ENCODE measurements at regions not wholly inside any gene's neighbourhood (a gene's known extent, or its start where the extent isn't known, plus 50 kb on each side); places are given as distances from the start of the nearest gene placed in this dataset.
A peak's percentile ranks its signal among the peaks of the same experiment; 100 is the strongest.

GRCh38 chr10:28963539-28964221, 286.4 kb downstream of the BAMBI start:
- TF ChIP-seq, protein P1, sequence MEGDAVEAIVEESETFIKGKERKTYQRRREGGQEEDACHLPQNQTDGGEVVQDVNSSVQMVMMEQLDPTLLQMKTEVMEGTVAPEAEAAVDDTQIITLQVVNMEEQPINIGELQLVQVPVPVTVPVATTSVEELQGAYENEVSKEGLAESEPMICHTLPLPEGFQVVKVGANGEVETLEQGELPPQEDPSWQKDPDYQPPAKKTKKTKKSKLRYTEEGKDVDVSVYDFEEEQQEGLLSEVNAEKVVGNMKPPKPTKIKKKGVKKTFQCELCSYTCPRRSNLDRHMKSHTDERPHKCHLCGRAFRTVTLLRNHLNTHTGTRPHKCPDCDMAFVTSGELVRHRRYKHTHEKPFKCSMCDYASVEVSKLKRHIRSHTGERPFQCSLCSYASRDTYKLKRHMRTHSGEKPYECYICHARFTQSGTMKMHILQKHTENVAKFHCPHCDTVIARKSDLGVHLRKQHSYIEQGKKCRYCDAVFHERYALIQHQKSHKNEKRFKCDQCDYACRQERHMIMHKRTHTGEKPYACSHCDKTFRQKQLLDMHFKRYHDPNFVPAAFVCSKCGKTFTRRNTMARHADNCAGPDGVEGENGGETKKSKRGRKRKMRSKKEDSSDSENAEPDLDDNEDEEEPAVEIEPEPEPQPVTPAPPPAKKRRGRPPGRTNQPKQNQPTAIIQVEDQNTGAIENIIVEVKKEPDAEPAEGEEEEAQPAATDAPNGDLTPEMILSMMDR (IDR thresholded peaks at IDR 0.05; ENCODE audit: insufficient read depth, low read depth, low read length): no peak
- DNase-seq (ENCODE audit: low read depth): no peak
- H3K4me3 ChIP-seq (ENCODE audit: low read depth, low read length): no peak overlapping the region

DNA sequence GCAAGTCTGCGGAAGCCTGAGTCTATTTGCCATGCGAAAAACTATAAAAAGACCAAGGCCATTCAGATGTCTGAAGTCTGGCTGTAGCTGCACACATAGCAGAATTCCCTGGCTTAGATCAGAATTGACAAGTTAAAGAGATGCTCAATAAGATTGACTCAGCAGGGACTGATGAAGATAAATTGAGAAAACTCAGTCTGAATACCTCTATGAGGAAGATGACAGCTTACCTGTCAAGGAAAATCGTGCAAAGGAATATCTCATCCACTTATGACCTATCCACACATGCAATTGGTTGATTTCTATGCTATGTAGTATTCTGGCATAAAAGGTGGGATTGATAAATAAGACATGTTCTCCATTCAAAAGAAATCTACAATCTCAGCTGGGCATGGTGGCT, 288.6 kb downstream of the BAMBI start:
- TF ChIP-seq, protein P1 (IDR thresholded peaks at IDR 0.05; ENCODE audit: insufficient read depth, low read depth, low read length): no peak
- no peak for DNase-seq (ENCODE audit: low read depth)
- no peak overlapping the region for H3K4me3 ChIP-seq (ENCODE audit: low read depth, low read length)

- DNase-seq (ENCODE audit: low read depth): no peak
- TF ChIP-seq, protein P1 (IDR thresholded peaks at IDR 0.05; ENCODE audit: insufficient read depth, low read depth, low read length): no peak
- H3K4me3 ChIP-seq (ENCODE audit: low read depth, low read length): no peak overlapping the region
Observed at GRCh38 chr10:28967031-28967430, 289.7 kb downstream of the BAMBI start.

GRCh38 chr10:28969413-28969812, 292.1 kb downstream of the BAMBI start:
- no peak for DNase-seq (ENCODE audit: low read depth)
- H3K4me3 ChIP-seq (ENCODE audit: low read depth, low read length): no peak overlapping the region
- TF ChIP-seq, protein P1 (IDR thresholded peaks at IDR 0.05; ENCODE audit: insufficient read depth, low read depth, low read length): no peak

GRCh38 chr10:28970231-28970630, 292.9 kb downstream of the BAMBI start:
- DNase-seq (ENCODE audit: low read depth): peak; percentile 14
- TF ChIP-seq, protein P1 (IDR thresholded peaks at IDR 0.05; ENCODE audit: insufficient read depth, low read depth, low read length): no peak
- H3K4me3 ChIP-seq (ENCODE audit: low read depth, low read length): no peak overlapping the region

GRCh38 chr10:28971255-28971654, 293.9 kb downstream of the BAMBI start:
- no peak for DNase-seq (ENCODE audit: low read depth)
- H3K4me3 ChIP-seq (ENCODE audit: low read depth, low read length): no peak overlapping the region
- TF ChIP-seq, protein P1 (IDR thresholded peaks at IDR 0.05; ENCODE audit: insufficient read depth, low read depth, low read length): no peak

DNA sequence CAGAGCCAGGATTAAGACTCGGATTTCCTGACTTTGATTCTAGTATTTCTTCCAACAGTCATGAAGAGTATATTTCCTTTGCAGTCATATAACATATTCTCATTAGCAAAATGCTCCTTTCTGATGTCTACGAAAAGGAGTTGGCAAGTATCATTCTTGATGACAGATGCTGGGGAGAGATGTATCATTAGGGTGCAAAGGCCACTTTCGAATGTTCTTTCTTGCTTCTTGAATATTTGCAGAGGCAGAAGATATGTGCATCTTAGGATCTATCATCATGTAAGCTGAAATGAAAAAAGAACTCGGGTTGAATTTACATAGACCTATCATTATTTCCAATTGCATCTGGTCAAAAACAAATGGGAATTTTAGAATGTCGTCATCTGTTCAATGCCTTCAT, 294.4 kb downstream of the BAMBI start:
- H3K4me3 ChIP-seq (ENCODE audit: low read depth, low read length): no peak overlapping the region
- TF ChIP-seq, protein P1 (IDR thresholded peaks at IDR 0.05; ENCODE audit: insufficient read depth, low read depth, low read length): no peak
- DNase-seq (ENCODE audit: low read depth): no peak
